Daoy (cell line): ENCODE measurements at regions not wholly inside any gene's neighbourhood (a gene's known extent, or its start where the extent isn't known, plus 50 kb on each side); places are given as distances from the start of the nearest gene placed in this dataset.
A peak's percentile ranks its signal among the peaks of the same experiment; 100 is the strongest.
"Not testable (repeated sequence)": the region's sequence is repeated elsewhere in the genome, so short reads cannot be mapped to it uniquely, and the experiment has no call there.

Experiments
- DNase-seq: peaks from one replicate; pipeline ENCODE4 v3.0.0-alpha.2; 2015; ENCODE audit warnings: low read depth

- peak; percentile 18 for DNase-seq
Observed at GRCh38 chr13:78540058-78540457, 63.3 kb downstream of the POU4F1 start.

- not testable (repeated sequence) for DNase-seq
Observed at GRCh38 chr13:78526044-78526443, 77.3 kb downstream of the POU4F1 start.

- no peak for DNase-seq
Observed at GRCh38 chr13:78524936-78525335, 78.4 kb downstream of the POU4F1 start.

GRCh38 chr13:78521091-78521490 is 82.3 kb downstream of the POU4F1 start:
- no peak for DNase-seq

GRCh38 chr13:78520425-78520824 is 82.9 kb downstream of the POU4F1 start:
- DNase-seq: no peak

GRCh38 chr13:78518482-78518881 is 84.9 kb downstream of the POU4F1 start:
- not testable (repeated sequence) for DNase-seq

- no peak for DNase-seq
Observed at GRCh38 chr13:78499802-78500201, 103.5 kb downstream of the POU4F1 start.

- DNase-seq: no peak
Observed at GRCh38 chr13:78497702-78498355, 105.5 kb downstream of the POU4F1 start.

GRCh38 chr13:78491978-78492377 is 111.4 kb downstream of the POU4F1 start:
- no peak for DNase-seq

GRCh38 chr13:78490225-78490624 is 113.1 kb downstream of the POU4F1 start:
- not testable (repeated sequence) for DNase-seq

- DNase-seq: no peak
Observed at GRCh38 chr13:78487707-78488106, 115.6 kb downstream of the POU4F1 start.

GRCh38 chr13:78485803-78486202 is 117.5 kb downstream of the POU4F1 start:
- DNase-seq: no peak

GRCh38 chr13:78478183-78478582 is 125.2 kb downstream of the POU4F1 start:
- no peak for DNase-seq

GRCh38 chr13:78476910-78477309 is 126.4 kb downstream of the POU4F1 start:
- no peak for DNase-seq

- DNase-seq: no peak
Observed at GRCh38 chr13:78468621-78469020, 134.7 kb downstream of the POU4F1 start.

- no peak for DNase-seq
Observed at GRCh38 chr13:78465250-78465649, 138.1 kb downstream of the POU4F1 start.

- DNase-seq: no peak
Observed at GRCh38 chr13:78460176-78460575, 143.2 kb downstream of the POU4F1 start.

GRCh38 chr13:78443839-78444238 is 159.5 kb downstream of the POU4F1 start:
- no peak for DNase-seq

- DNase-seq: no peak
Observed at GRCh38 chr13:78437781-78438180, 165.6 kb downstream of the POU4F1 start.

GRCh38 chr13:78436311-78436710 is 167.0 kb downstream of the POU4F1 start:
- DNase-seq: no peak

- no peak for DNase-seq
Observed at GRCh38 chr13:78431328-78431727, 172.0 kb downstream of the POU4F1 start.

- DNase-seq: no peak
Observed at GRCh38 chr13:78430811-78431210, 172.5 kb downstream of the POU4F1 start.

GRCh38 chr13:78430166-78430791 is 173.1 kb downstream of the POU4F1 start:
- peak; percentile 44 for DNase-seq

GRCh38 chr13:78428646-78429045 is 174.7 kb downstream of the POU4F1 start:
- no peak for DNase-seq
